NCI-H2227 treated with DMSO at 0.1 percent for 48 hours (cell line): ENCODE measurements at regions not wholly inside any gene's neighbourhood (a gene's known extent, or its start where the extent isn't known, plus 50 kb on each side); places are given as distances from the start of the nearest gene placed in this dataset.
"Not testable (repeated sequence)": the region's sequence is repeated elsewhere in the genome, so short reads cannot be mapped to it uniquely, and the experiment has no call there.

Experiments used
- DNase-seq: peaks from one replicate; lab custom pipeline; 2025; lab: John Stamatoyannopoulos, UW

DNA sequence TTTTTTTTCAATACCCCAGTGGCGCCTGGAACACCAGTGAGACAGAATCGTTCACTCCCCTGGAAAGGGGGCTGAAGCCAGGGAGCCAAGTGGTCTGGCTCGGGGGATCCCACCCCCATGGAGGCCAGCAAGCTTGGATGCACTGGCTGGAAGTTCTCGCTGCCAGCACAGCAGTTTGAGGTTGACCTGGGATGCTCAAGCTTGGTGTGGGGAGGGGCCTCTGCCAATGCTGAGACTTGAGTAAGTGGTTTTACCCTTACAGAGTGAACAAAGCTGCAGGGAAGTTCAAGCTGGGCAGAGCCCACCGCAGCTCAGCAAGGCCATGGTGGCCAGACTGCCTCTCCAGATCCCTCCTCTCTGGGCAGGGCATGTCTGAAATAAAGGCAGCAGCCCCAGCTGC lies 276.2 kb upstream of the CNTN6 start:
- DNase-seq: no peak

DNA sequence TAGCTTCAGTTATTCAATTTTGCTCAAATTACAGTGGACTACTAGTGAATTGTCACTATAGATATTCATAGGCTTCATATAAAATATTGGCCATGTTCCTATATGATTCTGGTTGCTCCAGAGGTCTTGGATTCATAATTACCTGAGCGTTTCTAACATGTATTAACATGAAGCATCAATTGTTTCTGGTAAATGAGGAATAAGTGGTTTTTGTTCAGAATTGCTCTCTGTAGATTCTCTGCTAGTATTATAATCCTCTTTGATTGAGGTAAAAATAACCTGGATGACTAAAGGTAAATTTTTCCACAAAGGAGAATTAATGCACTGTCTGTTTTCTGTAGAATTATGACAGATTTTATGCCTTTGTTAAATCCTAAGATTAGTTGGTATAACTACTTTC lies 258.1 kb upstream of the CNTN6 start:
- no peak for DNase-seq

DNA sequence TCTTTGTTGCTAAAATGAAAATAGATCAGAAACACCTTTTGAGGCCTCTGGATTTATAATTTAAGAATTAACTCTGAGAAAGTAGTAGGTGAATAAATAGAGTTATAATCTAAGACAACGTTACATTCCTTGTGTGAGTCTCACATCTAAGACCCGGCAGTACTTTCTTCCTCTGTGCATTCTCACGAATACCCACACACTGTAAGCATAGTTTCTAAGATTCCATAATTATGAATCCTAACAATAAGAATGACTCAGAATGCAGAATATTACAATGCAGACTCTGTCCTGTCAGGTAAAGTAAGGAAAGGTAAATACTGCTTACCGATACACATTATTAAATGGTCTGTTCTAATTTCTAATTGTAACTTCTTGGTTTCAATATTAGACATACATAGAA lies 257.7 kb upstream of the CNTN6 start:
- DNase-seq: no peak

DNA sequence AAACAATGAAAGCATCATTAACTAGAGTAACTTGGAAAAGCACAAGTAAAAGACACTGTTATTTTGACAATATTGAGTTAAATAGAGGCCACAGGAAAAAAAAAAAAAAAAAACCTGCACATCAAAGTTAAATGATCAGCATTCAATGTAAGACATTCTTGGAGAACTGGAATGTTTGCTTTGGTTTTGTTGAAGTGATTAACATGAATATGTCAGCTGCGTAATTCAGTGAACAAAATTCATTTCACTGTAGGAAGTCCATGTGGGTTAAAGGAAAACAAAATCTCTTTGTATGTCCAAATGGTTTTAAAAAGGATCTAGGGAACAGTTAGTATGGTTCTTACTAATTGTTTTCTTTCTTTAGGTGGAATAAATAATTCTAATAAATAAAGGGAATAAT lies 252.8 kb upstream of the CNTN6 start:
- no peak for DNase-seq

DNA sequence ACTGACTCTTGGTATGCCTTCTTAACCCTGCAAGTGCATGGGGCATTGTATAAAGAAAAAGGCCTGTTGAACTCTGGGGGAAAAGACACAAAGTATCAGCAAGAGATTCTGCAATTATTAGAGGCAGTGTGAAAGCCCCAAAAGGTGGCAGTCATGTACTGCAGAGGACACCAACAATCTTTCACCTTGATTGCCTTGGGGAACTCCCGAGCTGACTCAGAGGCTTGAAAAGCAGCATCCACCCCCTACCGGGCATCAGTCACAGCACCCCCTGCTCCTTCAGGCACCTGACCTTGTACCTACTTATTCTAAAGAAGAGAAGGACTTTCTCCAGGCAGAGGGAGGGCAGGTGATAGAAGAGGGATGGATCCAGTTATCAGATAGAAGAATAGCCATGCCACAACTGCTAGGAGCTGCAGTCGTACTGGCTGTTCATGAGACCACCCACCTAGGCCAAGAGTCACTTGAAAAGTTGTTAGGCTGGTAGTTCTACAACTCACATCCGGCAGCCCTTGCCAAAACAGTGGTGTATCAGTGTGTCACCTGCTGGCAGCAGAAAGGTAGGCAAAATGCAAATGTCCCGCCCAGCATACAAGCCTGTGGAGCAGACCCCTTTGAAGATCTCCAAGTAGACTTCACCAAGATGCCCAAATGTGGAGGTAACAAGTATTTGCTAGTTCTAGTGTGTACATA lies 241.6 kb upstream of the CNTN6 start:
- DNase-seq: no peak

DNA sequence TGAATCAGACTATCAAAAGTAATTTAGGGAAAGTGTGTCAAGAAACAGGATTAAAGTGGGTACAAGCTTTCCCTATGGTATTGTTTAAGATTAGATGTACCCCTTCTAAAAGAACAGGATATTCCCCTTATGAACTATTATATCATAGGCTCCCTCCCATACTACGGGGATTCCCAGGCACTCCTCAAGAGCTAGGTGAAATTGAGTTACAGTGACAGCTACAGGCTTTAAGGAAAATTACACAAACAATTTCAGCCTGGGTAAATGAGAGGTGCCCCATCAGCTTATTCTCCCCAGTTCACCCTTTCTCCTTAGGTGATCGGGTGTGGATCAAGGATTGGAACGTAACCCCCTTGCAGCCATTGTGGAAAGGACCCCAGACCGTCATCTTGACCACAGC lies 240.8 kb upstream of the CNTN6 start:
- no peak for DNase-seq

DNA sequence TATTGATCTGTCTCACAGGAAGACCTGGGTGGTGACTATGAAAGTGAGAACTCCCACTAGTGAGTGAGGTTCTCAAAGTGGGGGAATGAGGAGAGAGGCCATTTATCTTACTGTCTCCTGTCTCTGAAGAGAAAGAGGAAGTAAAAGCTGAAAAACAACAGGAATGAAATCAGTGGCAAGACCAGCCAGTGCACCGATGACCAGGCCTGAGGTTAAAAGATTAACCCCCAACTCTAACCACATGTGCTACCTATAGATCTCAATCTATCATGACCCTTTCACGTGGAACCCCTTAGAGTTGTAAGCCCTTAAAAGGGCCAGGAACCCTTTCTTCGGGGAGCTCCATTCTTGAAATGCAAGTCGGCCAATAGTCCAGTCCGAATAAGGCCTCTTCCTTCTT lies 239.3 kb upstream of the CNTN6 start:
- DNase-seq: no peak

DNA sequence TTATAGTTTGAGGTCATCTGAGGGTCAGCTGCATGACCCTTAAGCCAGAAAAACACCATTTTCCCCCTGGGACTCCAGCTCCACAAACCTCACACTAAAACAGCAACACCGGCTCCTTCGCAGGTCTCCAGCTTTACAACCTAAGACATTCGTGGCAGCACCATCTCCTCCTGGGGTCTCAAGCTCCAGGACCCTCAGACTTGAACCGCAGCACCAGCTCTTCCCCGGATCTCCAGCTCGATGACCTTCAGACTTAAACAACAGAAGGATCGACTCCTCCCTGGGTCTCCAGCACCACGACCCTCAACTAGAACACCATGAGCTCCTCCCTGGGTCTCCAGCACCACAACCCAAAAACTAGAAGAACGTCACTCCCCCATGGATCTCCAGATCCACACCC lies 233.7 kb upstream of the CNTN6 start:
- DNase-seq: no peak

DNA sequence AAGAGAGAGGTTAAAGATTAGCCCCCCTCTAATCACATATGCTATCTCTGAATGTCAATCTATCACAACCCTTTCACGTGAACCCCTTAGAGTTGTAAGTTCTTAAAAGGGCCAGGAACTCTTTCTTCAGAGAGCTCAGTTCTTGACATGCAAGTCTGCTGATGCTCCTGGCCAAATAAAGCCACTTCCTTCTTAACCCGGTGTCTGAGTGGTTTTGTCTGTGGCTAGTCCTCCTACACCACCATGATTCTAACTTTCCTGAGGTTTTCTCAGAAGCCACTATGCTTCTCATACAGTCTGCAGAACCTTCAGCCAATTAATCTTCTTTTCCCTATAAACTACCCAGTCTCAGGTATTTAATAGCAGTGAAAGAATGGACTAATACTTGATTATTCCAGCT lies 231.1 kb upstream of the CNTN6 start:
- no peak for DNase-seq

DNA sequence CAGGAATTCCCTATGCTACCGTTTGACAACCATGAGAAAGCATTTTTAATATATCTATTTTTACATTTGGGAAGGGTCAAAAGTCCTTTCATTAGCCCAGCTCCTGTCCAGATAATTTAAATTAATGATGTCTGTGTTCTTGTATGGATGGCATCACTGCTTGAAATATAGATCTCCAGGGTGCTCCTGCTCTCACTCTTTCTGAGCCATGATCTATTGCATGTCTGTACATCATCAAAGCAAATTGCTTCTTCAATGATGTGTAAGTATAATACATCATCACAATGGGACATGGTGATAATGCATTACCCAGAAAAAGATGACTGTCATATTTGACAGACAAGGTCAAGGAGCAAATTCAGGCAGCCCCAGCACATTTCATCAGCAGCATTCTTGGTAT lies 223.6 kb upstream of the CNTN6 start:
- no peak for DNase-seq

DNA sequence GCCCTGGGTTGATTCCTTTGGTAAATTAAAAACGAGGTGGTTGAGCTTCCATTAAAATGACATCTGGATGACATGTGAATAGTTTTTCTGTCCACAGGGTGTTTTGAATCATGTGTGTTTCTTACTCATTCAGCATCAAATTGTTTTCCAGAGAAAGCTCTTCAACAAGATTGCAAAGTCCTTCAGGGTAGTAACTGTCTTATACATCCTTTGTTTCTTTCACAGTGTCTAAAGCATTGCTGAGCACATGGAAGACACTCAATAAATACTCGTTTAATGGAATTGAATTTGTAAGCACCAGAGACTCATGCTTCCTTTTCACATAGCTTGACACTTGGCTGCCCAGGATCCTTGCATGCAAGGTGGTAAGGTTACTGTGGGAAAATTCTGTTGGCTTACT lies 223.1 kb upstream of the CNTN6 start:
- no peak for DNase-seq

DNA sequence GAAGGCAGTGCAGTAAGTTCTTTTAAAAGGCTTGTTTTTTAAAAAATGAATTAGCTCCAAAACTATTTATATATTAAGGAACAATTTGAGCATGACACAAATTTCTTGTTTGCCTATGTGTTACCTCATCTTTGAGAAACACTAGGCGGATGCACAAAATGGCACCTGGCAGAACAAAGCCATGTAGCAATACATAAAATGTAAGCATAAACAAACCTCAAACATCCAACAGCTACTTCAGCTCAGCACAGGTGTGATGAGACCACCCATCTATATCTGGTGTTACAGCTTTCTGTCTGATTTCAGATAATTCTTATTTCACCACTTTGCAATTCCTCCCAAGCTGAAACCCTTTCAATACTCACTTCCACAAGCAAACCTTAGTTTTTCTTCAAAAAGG lies 221.2 kb upstream of the CNTN6 start:
- DNase-seq: no peak

DNA sequence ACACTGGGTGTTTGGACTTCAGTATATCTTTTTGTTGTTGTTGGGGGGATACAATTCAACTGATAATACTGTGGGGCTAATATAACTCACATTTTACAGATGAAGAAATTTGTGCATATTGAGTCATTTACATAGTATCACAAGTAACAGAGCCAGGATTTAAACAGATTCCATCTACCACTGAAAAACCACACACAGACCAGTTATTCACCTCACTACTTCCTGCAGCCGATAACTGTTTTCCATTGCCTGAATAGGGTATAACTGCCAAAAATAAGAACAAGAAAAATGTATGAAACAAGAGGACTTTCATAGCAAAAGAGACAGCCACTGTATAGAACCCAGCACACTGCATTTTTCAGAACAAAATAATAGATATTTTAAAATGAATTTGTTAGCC lies 215.8 kb upstream of the CNTN6 start:
- DNase-seq: no peak

DNA sequence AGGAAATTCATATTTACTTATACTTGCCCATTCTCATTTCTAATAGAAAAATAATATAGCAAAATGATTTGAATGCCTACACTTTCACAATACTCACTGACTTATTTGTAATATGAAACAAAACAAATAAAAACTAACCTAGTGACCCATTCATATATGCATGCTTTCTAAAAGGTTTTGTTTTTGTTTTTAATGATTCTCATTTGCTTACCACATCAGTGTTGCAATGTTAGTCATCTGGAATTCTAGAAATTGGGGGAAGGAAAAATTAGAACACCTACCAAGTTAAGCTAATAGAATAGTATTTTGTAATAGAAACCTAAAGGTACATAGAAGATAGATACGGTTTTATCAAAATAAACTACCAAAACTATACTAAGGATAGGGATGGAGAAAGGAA lies 214.1 kb upstream of the CNTN6 start:
- no peak for DNase-seq

DNA sequence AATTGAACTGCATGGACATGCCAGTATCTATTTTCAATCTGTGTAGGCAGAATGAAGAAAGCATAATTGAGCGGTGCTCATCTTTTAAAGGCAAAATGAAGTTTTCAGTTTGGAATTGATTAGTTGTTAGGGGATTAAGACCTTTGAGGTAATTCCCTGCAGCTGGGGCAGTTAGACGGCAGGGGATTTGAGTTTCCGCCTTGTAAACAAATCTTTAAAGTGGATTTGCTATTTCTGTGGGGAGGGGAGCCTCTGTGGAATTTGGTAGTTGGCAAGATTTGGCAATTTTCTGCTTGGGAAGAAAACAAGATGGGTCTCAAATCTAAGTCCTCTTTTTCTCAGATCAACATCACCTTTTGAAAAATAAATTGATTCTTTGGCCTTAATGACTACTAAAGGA lies 212.5 kb upstream of the CNTN6 start:
- no peak for DNase-seq

DNA sequence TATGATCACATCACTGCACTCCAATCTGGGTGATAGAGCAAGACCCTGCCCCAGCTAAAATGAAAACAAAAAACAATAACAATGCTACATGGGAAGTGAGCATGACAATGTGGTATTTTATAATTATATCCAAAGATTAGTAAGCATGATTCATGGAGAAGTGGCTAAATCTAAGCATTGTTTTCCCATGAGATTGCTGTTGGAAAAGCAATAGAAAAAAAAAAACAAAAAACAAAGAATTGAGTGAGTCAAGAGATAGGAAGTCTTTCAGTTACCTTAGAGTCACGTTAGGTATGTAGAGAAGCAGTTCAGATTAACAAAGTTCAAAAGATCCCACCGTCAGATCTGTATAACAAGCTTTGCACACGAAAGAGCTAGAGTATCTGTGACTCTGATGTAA lies 210.3 kb upstream of the CNTN6 start:
- DNase-seq: no peak

DNA sequence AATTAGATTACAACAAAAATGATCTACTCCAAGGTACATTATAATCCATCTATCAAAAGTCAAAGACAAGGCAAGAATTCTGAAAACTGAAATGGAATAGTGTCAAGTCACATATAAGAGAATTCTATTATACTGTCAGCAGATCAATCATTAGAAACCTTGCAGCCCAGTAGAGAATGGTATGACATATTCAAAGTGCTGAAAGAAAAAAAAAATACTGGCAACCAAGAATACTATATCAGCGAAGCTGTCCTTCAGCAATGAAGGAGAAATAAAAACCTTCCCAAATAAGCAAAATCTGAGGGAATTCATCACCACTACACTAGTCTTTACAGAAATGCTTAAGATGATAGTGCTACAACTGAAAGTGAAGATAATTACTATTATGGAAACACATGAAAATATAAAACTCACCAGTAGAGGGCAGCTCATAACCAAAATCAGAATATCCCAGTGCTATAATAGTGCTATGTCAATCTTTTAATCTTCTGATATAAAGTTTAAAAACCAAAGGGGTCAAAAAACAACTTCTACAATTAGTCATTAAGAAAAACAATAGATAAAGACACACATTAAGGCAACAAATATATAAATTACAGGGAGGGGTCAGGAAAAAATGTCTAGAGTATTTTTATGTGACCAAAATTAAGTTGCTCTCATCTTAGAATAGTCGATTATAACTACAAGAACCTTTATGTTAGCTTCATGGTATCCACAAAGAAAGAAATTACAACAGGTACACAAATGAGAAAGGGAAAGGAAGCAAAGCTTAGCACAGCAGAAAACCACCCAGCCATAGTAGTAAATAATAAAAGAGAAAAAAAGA lies 190.7 kb upstream of the CNTN6 start:
- no peak for DNase-seq

DNA sequence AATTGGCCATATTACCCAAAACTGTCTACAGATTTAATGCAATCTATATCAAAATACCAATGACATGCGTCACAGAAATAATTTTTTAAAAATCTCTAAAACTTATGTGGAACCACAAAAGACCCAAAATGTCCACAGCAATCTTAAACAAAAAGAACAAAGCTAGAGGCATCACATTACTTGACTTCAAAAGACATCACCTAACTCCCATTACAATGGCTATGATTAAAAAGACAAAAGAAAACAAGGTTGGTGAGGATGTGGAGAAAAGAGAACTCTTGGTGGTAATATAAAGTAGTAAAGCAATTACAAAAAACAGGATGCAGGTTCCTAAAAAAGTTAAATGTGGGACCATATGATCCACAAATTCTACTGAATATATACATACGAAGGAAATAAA lies 187.6 kb upstream of the CNTN6 start:
- DNase-seq: no peak

DNA sequence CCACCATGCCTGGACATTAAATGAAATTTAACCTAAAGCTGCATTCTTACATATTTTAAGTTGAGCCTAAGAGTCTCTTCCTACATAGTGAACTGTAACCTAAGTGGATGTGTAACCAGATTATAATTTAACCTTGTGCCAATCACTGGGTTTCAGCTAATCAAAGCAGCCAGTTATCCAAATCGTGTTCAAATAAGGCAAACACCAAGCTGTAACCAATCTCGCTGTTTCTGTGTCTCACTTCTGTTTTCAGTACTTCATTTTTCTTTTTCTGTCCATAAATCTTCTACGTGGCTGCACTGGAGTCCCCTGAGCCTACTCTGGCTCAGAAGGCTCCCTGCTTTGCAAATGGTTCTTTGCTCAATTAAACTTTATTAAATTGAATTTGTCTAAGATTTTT lies 186.1 kb upstream of the CNTN6 start:
- no peak for DNase-seq

DNA sequence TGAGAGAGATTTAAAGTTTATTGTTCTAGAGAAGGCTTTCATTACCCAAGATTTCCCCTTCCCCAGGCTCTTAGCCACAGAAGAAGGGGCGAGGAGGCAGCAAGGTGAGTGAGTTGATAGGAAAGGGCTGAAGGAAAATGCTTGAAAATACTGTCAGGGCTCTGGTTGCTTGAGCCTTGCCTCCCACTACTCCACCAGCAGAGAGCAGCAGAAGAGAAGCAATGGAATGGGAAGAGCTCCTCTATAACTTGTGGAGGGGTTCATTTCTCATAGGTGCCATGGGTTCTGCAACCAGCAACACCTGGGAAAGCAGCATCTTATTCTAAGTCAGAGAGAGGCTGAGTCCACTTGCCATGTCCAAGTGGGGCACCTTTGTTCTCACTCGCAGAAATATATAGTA lies 184.0 kb upstream of the CNTN6 start:
- DNase-seq: no peak

DNA sequence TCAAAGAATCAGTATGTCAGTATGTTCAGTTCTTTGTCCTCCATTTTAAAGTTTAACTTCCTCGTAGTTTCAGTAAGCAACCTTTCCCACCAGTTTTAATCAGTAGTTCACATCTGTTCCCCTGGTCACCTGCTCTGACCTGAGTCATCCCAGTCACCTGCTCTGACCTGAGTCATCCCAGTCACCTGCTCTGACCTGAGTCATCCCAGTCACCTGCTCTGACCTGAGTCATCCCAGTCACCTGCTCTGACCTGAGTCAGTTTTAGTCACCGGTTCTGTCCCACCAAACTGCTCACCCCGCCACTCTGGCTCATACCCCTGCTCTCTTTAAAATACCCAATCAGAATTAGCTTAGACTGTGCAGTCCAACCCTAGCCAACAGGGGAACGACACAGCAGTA lies 180.1 kb upstream of the CNTN6 start:
- not testable (repeated sequence) for DNase-seq

DNA sequence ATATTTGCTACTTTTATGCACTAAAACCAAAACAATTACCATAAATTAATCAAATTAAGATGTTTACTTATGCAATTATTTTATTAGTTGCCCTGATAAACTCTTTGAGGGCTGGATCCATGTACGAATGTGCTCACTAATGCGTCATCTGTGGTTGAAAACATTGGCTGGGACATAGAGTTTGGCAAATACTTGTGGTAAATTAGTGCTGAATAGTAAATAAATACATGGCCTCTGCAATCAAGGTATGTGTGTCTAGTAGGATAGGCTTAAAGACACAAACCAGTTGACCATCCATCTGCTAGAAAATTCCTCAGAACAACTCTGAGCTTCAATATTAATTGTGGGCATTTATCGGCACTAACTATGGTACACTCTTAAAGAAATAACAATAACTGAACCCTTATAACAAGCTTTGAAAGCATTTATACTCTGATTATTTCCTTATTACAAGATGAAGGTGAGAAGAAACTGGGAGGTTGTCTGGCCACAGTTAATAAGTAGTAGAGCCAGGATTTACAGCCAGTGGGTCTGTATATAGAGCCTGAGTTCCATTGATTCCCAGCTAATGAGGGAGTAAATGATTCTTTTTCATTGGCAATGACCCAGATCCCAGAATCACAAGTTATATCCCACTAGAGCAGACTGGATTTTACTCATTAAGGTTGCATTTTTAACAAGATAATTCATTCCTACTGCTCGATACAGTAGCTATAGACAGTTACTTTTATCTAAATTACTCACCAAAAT lies 169.5 kb upstream of the CNTN6 start:
- DNase-seq: no peak

DNA sequence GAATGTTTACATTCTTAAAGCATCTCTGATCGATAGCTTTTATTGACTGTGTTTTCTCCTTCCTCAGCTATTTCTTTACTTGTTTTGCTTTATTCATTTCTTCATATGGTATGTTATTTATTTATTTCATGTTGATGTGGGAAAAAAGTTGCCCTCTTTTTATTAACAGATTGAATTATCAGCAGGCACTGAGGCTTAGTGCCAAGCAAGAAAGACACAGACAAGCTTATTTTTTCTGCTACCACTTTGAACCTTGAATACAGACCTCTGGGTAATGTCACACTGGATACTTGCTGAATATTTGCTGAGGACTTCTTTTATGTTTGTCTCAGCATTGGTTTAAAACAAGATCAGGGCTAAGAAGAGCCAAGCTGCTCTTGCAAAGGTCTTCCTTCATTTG lies 162.0 kb upstream of the CNTN6 start:
- DNase-seq: no peak
